Omental fat pad (tissue), 3 donors: ENCODE measurements at regions not wholly inside any gene's neighbourhood (a gene's known extent, or its start where the extent isn't known, plus 50 kb on each side); places are given as distances from the start of the nearest gene placed in this dataset.

ENCODE experiments used
- ATAC-seq: fragments of 150-250 bp; one replicate; pipeline ENCODE4 v1.9.1; 2016; ENCODE audit warnings: mild to moderate bottlenecking, moderate library complexity; ENCODE audit not compliant: low FRiP score
- DNase-seq: peaks from one replicate; pipeline ENCODE4 v3.0.0-alpha.2; 2019; ENCODE audit warnings: low spot score
- CTCF ChIP-seq, 3 donors: fragments of 450-650 bp; IDR thresholded peaks; one replicate each; pipeline ENCODE4 v1.5.1; 2016 to 2017; ENCODE audit warnings: antibody characterized with exemption in 3 of 3, mild to moderate bottlenecking in 3 of 3, moderate library complexity in 2 of 3

GRCh38 chr5:152259702-152260101 lies 145.4 kb downstream of the NMUR2 start:
- no peak for TF ChIP-seq CTCF (IDR thresholded peaks at IDR 0.05)
- no peak for DNase-seq
- no peak for ATAC-seq

DNA sequence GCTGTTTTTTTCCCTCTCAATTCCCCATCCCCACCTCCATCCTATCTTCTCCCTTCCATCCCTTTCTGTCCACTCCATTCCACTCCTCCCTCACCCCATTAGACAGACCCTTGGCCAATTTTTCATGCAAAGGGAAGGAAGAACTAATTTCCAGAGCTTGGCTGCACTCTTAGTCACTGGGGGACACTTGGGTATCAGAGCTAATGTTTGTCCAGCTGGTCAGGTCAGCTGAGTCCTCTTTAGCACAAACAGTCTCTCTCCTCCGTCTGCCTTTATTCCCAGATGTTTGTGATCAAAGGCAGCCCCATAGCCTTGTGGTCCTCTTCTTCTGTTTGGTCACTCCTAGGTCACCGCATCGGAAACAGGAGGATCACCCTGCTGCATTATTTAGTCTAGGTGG lies 148.5 kb downstream of the NMUR2 start:
- no peak for DNase-seq

GRCh38 chr5:152255411-152255810 lies 149.7 kb downstream of the NMUR2 start:
- ATAC-seq, result no peak
- no peak for TF ChIP-seq CTCF (IDR thresholded peaks at IDR 0.05)
- no peak for DNase-seq

More for the DNA sequence above, 148.5 kb downstream of the NMUR2 start:
- no peak for TF ChIP-seq CTCF (IDR thresholded peaks at IDR 0.05)
- ATAC-seq, result no peak

- ATAC-seq, result no peak
Measured at GRCh38 chr5:152247850-152248385, 157.2 kb downstream of the NMUR2 start.

GRCh38 chr5:152246401-152246800 lies 158.7 kb downstream of the NMUR2 start:
- DNase-seq, result no peak
- ATAC-seq, result no peak

More at GRCh38 chr5:152247850-152248385, 157.2 kb downstream of the NMUR2 start:
- no peak for TF ChIP-seq CTCF (IDR thresholded peaks at IDR 0.05)
- DNase-seq, result no peak

DNA sequence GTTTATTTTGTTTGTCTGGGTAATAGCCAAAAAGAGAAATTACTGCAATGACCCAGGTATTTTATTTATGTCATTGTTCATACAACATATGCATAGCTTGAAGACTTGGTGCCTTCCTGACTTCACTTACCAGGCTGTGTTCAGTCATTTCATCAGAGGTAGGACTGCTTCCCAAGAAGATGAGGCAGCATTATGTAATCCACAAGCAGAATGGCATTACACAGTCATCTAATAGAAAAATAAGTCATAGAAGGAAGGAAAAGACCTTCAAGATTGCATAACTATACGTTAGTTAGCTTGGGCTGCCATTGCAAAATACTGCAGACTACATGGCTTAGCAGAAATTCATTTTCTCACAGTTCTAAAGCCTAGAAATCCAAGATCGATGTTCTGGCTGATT lies 167.5 kb downstream of the NMUR2 start:
- ATAC-seq (no peak), DNase-seq (no peak)
- no peak for TF ChIP-seq CTCF (IDR thresholded peaks at IDR 0.05)

More at GRCh38 chr5:152246401-152246800, 158.7 kb downstream of the NMUR2 start:
- no peak for TF ChIP-seq CTCF (IDR thresholded peaks at IDR 0.05)

GRCh38 chr5:152226191-152226590 lies 178.9 kb downstream of the NMUR2 start:
- ATAC-seq, result no peak
- TF ChIP-seq CTCF (IDR thresholded peaks at IDR 0.05), result no peak
- DNase-seq, result no peak
